Limb (tissue), 2 donors: ENCODE measurements at regions not wholly inside any gene's neighbourhood (a gene's known extent, or its start where the extent isn't known, plus 50 kb on each side); places are given as distances from the start of the nearest gene placed in this dataset.

Experiments
- DNase-seq, 2 donors: peaks; one replicate each; pipeline ENCODE4 v3.0.0-alpha.2; 2016; ENCODE audit errors: extremely low spot score in 2 of 2

DNA sequence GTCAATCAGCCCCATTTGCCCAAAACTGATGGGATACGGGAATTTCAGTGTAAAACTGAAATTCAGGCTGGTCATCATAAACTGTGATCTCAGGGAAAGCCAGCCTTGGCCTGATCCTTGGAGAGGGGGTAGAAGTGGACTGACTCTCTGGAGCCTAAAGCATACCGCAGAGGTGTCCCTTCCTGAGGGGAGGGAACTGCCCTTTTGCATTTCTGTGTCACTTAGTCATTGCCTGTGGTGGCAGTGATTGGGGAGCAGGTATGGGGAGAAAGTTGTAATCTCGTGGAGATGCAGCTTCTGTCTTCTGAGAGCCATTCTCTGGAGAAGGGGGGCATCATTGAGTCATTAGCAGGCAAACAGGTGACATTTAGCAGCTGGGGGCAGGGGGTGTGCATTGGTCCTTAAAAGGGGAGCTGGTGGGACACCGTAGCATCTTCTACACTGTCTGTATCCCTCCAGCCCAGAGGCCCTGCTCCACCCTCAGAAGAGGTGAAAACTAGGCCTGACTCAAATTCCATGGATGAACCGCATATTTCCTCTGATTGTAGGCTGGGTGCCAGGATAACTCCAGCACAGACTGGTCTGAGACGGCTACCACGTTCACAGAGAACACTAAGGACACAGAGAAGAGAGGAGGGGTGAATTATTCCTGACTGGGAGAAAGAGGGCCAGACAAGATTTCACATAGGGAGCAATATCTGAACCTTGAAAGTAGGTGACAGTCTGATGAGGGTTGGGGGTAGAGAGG is 143.3 kb downstream of the SEC61B start:
- DNase-seq, result no peak

DNA sequence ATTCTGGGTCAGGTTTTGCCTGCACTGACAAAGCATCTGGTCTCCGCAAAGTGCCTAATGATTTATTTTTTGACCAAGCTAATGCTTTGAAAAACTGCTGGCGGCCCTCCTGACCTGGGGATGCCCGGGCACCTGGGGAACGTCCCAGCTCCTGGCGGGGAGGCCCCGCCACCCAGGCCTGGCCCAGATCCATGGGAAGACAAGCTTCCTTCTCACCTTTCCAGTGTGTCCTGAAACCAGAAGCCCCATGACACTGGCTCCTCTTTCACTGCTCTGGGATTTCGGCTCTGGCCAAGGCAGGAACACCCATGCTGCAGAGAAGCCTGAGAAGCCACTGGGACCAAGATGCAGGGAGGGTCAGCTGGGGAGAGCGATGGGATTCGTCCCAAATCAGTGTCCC is 144.1 kb downstream of the SEC61B start:
- no peak for DNase-seq

DNA sequence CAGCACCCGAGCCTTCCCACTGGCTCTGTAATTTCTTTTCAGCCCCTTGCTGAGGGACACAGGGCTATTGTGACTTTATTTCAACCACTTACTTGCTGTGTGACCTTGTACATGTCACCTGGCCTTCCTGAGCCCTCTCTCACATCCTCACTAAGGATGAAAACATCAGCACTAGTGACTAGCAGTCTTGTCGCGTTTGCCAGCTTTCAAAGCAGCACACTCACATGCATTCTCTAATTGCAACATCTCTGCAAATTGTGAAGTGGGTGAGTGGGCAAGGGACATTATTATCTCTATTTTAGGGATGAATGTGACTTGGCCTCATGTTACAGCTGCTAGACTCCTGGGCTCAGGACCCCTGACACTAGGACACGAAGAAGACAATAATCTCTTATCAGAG is 144.5 kb downstream of the SEC61B start:
- no peak for DNase-seq

- peak; percentile 78 to 81 for DNase-seq
Observed at GRCh38 chr9:99368341-99369326, 146.6 kb downstream of the SEC61B start.

- no peak for DNase-seq
Observed at GRCh38 chr9:99369327-99369722, 147.2 kb downstream of the SEC61B start.

DNA sequence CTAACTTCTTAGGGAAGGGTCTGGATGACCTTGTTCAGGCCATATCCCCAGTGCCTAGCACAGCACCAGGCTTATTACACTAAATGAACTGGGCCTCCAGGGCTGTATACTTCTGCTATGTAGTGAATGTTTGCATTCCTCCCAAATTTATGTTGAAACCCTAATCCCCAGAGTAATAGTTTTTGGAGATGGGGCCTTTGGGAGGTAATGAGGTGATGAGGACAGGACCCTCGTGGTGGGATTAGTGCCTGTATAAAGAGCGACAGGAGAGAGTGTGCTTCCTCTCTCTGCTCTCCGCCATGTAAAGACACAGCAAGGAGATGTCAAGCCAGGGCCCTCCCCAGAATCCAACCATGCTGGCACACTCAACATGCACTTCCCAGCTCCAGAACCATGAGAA is 148.3 kb downstream of the SEC61B start:
- no peak for DNase-seq

GRCh38 chr9:99371376-99371775 is 149.3 kb downstream of the SEC61B start:
- no peak for DNase-seq

DNA sequence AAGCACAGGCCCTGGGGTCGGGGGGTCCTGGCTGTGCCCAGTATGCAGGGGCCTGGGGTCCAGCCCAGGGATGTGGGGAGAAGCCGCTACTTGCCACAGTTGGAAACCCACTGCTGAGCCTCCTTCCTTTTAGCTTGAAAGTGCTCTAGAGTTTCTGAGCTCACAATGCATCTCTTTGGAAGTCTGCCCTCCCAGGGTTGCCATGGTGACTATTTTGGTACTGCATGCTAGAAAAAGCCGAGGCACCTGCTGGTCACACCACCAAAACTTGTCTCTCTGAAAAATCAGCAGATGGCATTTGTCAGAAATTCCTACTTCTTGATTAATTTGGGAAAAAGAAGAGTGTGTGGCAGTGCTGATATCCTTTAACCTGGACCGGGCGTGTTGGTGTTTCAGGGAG is 151.8 kb downstream of the SEC61B start:
- no peak for DNase-seq

GRCh38 chr9:99374793-99375192 is 152.7 kb downstream of the SEC61B start:
- DNase-seq, result no peak

DNA sequence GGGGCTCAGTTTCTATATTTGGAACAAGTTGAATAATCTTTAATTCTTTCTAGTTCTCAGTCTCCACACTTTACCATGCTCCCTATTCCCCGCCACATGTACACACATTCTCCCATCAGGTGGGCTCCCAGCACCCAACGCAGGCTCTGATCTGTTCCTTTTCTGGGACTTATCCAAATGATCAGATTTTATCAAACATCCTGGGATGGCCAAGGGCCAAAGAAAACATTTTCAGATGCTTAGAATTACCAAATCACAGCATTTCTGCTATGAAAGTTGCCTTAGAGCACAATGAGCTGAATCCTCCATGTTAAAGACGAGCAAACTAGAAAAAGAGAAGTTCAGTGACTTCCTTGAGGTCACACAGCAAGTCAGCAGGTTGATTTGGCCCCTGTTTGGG is 153.4 kb downstream of the SEC61B start:
- no peak for DNase-seq

DNA sequence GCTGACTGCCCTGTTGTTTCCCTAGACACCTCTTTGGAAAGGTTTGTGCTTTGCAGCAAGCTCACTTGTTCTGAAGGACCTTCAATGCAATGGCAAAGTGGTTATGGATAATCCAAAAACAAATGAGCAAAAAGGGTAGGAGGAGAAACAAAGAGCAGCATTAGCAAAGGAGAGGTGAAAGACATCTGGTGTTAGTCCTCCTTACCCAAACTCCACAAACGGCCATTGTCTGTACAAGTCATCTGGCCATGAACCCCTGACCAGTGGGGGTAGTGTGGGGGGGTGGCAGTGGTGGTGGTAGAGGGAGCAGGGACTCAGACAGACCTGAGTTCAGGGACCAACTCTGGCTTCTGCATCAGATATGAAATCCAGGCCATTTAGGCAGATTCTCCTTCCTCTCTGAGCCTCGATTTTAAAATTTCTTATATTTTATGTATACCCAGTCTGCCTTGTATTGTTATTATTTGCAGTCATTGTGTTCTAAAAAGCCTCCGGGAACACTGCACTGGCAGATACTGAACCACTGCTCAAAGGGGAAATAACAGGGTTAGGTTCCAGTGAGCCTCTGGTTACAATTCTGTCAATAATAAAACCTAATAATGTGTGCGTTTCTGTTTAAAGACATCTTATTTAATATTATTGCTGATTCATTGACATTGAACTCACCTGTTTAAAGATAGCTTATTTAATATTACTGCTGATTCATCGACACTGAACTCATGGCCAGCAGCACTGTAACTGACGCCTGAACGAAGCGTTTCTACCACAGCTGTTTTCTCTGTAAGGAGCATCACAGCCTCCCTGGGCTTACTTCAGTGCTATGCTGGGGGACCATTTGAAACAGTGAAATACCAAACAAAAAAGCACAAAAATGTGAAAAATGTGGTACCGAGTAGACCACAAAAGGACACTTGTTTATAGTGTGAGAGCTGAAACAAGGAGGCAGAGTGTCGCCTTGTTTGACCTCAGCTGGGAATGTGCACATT is 156.0 kb downstream of the SEC61B start:
- no peak for DNase-seq

DNA sequence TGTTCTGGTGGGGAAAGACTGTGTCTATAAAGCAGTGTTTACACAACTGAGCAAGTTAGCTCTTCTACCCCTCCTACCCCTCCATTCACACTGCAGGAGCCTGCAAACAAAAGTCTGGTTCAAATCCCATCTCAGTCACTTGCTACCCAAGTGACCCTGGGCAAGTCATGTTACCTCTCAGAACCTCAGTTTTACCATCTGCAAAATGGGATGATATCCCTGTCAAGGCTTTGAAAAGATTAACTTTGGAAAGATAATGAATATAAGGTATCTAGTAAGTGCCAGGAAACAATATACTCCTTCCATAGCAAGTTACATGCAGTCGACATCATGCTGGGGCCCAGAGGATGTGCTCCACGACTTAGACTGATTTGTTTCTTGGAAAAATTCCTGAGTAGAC is 161.5 kb downstream of the SEC61B start:
- no peak for DNase-seq

- DNase-seq, result no peak
Observed at GRCh38 chr9:99385215-99385614, 163.1 kb downstream of the SEC61B start.

DNA sequence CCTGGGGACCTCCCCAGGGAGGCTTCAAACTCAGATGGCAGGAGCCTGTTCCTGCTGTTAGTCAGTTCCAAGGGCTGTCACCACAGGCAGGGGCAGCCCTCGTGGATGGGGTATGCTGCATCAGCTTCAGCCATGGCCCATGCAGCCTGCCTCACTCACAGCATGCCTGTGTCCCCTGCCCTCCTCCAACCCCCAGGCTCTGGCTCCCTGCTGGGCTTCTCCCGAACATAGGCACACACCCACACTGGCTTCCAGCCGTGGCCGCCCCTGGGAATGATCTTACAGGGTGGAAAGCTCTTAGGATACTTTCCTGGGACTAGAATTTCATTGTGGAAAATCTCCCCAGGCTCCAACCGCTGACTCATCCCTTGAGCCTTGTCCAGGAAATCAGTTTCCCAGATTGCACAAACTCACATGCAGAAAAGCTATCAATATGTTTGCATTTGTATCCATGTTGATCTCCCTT is 163.8 kb downstream of the SEC61B start:
- no peak for DNase-seq

DNA sequence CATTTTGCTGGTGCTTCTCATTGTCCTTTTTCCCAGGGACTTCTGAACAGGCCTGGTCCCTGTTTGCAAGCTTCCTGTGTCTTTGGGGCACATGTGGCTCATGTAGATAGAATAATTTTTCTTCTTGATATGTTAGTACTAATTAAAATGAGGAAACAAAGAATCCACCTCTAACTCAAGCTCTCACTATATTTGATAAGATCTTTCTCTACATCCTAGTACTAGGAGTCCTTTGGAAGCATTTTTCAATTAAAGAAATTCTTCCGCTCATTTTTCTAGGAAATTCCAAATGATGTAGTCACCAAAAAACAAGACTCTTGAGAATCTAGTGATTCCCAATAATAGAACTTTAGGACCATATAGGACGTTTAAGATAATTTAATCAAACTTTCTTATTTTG is 165.3 kb downstream of the SEC61B start:
- DNase-seq, result no peak

- DNase-seq, result no peak
Observed at GRCh38 chr9:99389087-99390033, 167.3 kb downstream of the SEC61B start.

DNA sequence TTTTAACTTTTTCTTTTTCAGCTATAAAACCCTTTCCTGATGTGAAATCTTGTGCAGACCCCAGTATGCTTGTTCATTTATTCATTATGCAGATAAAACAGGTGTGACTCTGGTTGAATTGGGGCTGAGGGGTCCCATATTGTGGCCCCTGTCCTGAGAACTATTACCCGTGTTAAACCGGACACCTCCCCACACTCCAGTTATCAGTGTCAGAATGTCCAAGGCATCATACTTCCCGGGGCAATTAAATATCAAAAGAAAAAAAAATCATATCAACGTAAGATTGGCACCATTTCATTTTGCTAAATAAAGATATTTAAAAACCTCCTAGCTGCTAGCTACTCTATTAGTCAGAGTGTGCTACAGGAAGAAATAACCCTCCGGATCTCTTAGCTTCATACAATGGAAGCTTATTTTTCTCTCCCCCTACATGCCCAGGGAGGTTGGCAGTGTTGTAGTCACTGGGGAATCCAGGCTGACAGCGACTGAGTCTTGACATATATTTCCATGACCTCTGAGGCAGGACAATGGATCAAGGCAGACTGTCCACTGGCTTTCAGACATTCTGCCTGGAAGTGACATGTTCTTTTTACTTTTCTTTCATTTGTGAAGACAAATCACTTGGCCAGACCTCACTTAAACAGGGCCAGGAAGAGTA is 170.0 kb downstream of the SEC61B start:
- DNase-seq, result no peak

DNA sequence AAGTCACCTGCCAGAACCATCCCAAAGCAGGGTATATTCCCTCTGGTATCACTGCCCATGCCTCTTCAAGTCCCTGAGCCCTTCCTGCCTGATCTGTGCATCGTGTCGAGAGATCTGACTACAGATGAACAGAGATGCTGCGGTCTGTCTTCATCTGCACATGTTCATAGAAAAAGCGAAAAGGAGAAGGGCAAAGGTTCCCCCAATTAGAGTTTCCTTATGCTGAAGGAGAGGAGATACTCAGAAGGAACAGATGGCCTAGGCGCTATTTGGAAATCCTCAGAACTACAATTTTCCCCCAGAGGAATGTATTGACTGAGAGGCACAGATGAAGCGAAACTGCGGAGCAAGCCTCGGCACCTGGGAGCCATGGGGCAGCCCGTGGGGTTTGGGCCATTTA is 170.9 kb downstream of the SEC61B start:
- DNase-seq, result no peak

GRCh38 chr9:99393993-99394392 is 171.9 kb downstream of the SEC61B start:
- no peak for DNase-seq

- no peak for DNase-seq
Observed at GRCh38 chr9:99398241-99398640, 176.2 kb downstream of the SEC61B start.
